ENCODE measurements at regions not wholly inside any gene's neighbourhood (a gene's known extent, or its start where the extent isn't known, plus 50 kb on each side); places are given as distances from the start of the nearest gene placed in this dataset.

DNA sequence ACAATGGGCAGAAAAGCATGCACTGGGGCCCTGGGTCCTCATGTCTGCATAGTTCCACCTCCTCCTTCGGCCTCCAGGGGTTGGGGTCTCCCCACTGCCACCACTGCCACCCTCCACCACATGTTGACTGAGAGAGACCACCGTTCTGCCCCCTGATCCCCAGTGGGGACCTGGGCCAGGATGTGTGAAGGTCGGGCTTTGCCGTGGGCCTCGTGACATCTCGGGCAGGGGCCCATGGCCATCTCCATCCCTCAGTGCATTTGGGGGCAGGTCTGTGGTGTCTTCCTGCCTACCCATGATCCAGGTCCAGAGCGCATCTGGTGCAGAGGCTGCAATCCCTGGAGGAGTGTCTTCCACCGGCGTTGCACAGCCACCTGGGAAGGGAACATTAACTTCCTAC is 166.8 kb upstream of the POU3F3 start:
- TF ChIP-seq, protein P1, sequence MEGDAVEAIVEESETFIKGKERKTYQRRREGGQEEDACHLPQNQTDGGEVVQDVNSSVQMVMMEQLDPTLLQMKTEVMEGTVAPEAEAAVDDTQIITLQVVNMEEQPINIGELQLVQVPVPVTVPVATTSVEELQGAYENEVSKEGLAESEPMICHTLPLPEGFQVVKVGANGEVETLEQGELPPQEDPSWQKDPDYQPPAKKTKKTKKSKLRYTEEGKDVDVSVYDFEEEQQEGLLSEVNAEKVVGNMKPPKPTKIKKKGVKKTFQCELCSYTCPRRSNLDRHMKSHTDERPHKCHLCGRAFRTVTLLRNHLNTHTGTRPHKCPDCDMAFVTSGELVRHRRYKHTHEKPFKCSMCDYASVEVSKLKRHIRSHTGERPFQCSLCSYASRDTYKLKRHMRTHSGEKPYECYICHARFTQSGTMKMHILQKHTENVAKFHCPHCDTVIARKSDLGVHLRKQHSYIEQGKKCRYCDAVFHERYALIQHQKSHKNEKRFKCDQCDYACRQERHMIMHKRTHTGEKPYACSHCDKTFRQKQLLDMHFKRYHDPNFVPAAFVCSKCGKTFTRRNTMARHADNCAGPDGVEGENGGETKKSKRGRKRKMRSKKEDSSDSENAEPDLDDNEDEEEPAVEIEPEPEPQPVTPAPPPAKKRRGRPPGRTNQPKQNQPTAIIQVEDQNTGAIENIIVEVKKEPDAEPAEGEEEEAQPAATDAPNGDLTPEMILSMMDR (IDR thresholded peaks at IDR 0.05) = no peak
- no peak for TF ChIP-seq POLR2A (IDR thresholded peaks at IDR 0.05)
